ENCODE measurements at regions not wholly inside any gene's neighbourhood (a gene's known extent, or its start where the extent isn't known, plus 50 kb on each side); places are given as distances from the start of the nearest gene placed in this dataset.
A peak's percentile ranks its signal among the peaks of the same experiment; 100 is the strongest.

DNA sequence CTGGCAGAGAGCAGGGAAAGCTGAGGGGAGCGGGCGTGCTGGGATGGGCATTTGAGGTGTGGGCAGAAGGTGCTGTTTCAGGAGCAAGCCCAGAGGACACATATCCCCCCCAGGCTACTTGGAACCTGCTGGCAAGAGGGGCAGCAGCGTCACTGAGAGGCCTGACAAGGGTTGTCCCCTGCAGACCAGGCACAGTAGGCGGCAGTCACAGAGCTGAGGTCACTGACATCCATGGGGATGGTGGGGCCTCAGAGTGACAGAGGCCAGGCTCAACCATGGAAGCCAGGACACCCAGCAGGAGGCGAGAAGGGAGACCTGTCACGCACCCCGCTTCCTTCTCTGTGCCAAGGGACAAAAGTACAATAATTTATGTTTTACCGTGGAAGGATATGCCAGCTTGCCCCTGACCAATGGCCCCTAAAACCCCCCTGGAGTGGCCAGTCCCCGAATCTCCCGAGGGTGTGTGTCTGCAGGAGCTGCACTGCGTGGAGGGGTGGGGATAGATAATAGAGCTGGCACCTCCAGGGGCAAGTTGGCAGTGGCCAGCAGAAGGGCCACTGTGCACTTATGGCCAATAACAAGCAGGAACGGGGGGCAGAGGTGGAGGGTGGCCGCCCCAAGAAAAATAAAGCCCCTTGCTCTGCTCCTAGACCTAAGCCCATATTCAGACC is 86.3 kb upstream of the SLC66A3 start:
- H3K4me1 ChIP-seq: no peaks in the 10 kb centered on the region
- no peaks in the 10 kb centered on the region for H3K27me3 ChIP-seq
- intact Hi-C loops (cut with DNase I): no loop called here

GRCh38 chr2:11069566-11070185 is 85.6 kb upstream of the SLC66A3 start:
- Histone ChIP-seq H3K4me3 (no peak overlapping the region), H3K36me3 (no peaks in the 10 kb centered on the region), H3K9me3 (no peaks in the 10 kb centered on the region), H3K4me1 (no peaks in the 10 kb centered on the region), H3K27ac (no peak overlapping the region), H3K27me3 (no peaks in the 10 kb centered on the region)
- intact Hi-C loops (cut with DNase I): no loop called here
- no peak for TF ChIP-seq POLR2AphosphoS5 (IDR thresholded peaks at IDR 0.05; ENCODE audit: insufficient read depth in 1 of 2, low read depth in 1 of 2)
- TF ChIP-seq, protein P1, sequence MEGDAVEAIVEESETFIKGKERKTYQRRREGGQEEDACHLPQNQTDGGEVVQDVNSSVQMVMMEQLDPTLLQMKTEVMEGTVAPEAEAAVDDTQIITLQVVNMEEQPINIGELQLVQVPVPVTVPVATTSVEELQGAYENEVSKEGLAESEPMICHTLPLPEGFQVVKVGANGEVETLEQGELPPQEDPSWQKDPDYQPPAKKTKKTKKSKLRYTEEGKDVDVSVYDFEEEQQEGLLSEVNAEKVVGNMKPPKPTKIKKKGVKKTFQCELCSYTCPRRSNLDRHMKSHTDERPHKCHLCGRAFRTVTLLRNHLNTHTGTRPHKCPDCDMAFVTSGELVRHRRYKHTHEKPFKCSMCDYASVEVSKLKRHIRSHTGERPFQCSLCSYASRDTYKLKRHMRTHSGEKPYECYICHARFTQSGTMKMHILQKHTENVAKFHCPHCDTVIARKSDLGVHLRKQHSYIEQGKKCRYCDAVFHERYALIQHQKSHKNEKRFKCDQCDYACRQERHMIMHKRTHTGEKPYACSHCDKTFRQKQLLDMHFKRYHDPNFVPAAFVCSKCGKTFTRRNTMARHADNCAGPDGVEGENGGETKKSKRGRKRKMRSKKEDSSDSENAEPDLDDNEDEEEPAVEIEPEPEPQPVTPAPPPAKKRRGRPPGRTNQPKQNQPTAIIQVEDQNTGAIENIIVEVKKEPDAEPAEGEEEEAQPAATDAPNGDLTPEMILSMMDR (IDR thresholded peaks at IDR 0.05): no peak
- TF ChIP-seq POLR2A (IDR thresholded peaks at IDR 0.05): no peak
- DNase-seq (ENCODE audit: extremely low spot score in 2 of 2): no peak

More for the DNA sequence above, 86.3 kb upstream of the SLC66A3 start:
- TF ChIP-seq, protein P1 (IDR thresholded peaks at IDR 0.05): no peak
- TF ChIP-seq POLR2AphosphoS5 (IDR thresholded peaks at IDR 0.05; ENCODE audit: insufficient read depth in 1 of 2, low read depth in 1 of 2) (no peak), POLR2A (IDR thresholded peaks at IDR 0.05) (no peak)
- H3K36me3 ChIP-seq: no peaks in the 10 kb centered on the region
- no peak overlapping the region for H3K4me3 ChIP-seq
- no peaks in the 10 kb centered on the region for H3K9me3 ChIP-seq
- H3K27ac ChIP-seq: no peak overlapping the region
- DNase-seq (ENCODE audit: extremely low spot score in 2 of 2): no peak

DNA sequence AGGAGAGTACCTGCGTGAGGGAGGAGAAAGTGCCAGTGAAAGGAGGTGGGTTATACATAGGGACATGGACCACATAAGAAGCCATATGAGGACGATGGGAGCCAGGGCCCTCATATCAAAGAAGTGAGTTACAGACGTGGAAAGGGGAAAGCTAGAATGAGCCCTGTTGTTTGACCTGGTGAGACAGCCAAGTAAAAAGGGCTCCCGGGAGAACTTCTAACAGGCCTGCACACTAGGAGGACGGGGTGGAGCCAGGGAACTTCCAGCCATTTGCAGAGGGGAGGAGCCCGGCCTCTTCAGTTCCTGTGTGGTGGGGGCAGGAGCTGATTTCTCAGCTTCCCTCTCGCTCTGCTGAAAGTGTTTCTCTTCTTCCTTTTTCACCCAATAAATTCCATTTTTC is 84.1 kb upstream of the SLC66A3 start:
- TF ChIP-seq POLR2A (IDR thresholded peaks at IDR 0.05) (no peak), POLR2AphosphoS5 (IDR thresholded peaks at IDR 0.05; ENCODE audit: insufficient read depth in 1 of 2, low read depth in 1 of 2) (no peak)
- TF ChIP-seq, protein P1 (IDR thresholded peaks at IDR 0.05): no peak
- Histone ChIP-seq H3K27ac (no peak overlapping the region), H3K9me3 (no peaks in the 10 kb centered on the region), H3K4me1 (no peaks in the 10 kb centered on the region), H3K4me3 (no peak overlapping the region), H3K36me3 (no peaks in the 10 kb centered on the region), H3K27me3 (no peaks in the 10 kb centered on the region)
- intact Hi-C loops (cut with DNase I): no loop called here
- DNase-seq (ENCODE audit: extremely low spot score in 2 of 2): peak in 1 of 2 donors; percentile 52

- Histone ChIP-seq H3K27ac (no peak overlapping the region), H3K27me3 (no peaks in the 10 kb centered on the region), H3K9me3 (no peaks in the 10 kb centered on the region), H3K36me3 (no peaks in the 10 kb centered on the region), H3K4me1 (no peaks in the 10 kb centered on the region), H3K4me3 (no peak overlapping the region)
- no peak for DNase-seq (ENCODE audit: extremely low spot score in 2 of 2)
- TF ChIP-seq POLR2AphosphoS5 (IDR thresholded peaks at IDR 0.05; ENCODE audit: insufficient read depth in 1 of 2, low read depth in 1 of 2) (no peak), POLR2A (IDR thresholded peaks at IDR 0.05) (no peak)
- TF ChIP-seq, protein P1 (IDR thresholded peaks at IDR 0.05): no peak
- intact Hi-C loops (cut with DNase I): no loop called here
Measured at GRCh38 chr2:11071939-11072338, 83.3 kb upstream of the SLC66A3 start.

- TF ChIP-seq, protein P1 (IDR thresholded peaks at IDR 0.05): no peak
- TF ChIP-seq POLR2AphosphoS5 (IDR thresholded peaks at IDR 0.05; ENCODE audit: insufficient read depth in 1 of 2, low read depth in 1 of 2): no peak
- TF ChIP-seq POLR2A (IDR thresholded peaks at IDR 0.05): no peak
- Histone ChIP-seq H3K36me3 (no peaks in the 10 kb centered on the region), H3K27me3 (no peaks in the 10 kb centered on the region), H3K9me3 (no peaks in the 10 kb centered on the region), H3K27ac (no peak overlapping the region), H3K4me1 (no peaks in the 10 kb centered on the region), H3K4me3 (no peak overlapping the region)
- intact Hi-C loops (cut with DNase I): no loop called here
- DNase-seq (ENCODE audit: extremely low spot score in 2 of 2): no peak
Measured at GRCh38 chr2:11072550-11072949, 82.7 kb upstream of the SLC66A3 start.
